ENCODE measurements at regions not wholly inside any gene's neighbourhood (a gene's known extent, or its start where the extent isn't known, plus 50 kb on each side); places are given as distances from the start of the nearest gene placed in this dataset.

GRCh38 chr15:79549196-79549595, 117.1 kb downstream of the MINAR1 start:
- no peak for TF ChIP-seq EZH2 (IDR thresholded peaks at IDR 0.05)
- TF ChIP-seq POLR2AphosphoS5 (IDR thresholded peaks at IDR 0.05; ENCODE audit: borderline replicate concordance, low read depth, low read length): no peak

Data from SK-N-MC (cell line).